PFSK-1 (cell line): ENCODE measurements at regions not wholly inside any gene's neighbourhood (a gene's known extent, or its start where the extent isn't known, plus 50 kb on each side); places are given as distances from the start of the nearest gene placed in this dataset.

Experiments
- FOXP2 ChIP-seq: optimal IDR thresholded peaks from 2 replicates; pipeline ENCODE3; 2011; ENCODE audit warnings: borderline replicate concordance, control low read depth, inconsistent platforms; ENCODE audit not compliant: insufficient read depth; ENCODE audit errors: extremely low read length, extremely low read depth
- POLR2AphosphoS5 ChIP-seq: IDR thresholded peaks from 2 replicates; pipeline ENCODE4 v1.6.1; 2012; ENCODE audit warnings: low read depth, mild to moderate bottlenecking, control low read depth, low read length, moderate library complexity
- SIN3A ChIP-seq: IDR thresholded peaks from 2 replicates; pipeline ENCODE4 v1.6.1; 2012; ENCODE audit warnings: mild to moderate bottlenecking, low read length, moderate library complexity, borderline replicate concordance; ENCODE audit not compliant: insufficient read depth
- TAF1 ChIP-seq: IDR thresholded peaks from 2 replicates; pipeline ENCODE4 v1.6.1; 2012; ENCODE audit warnings: low read length, control low read depth, borderline replicate concordance; ENCODE audit not compliant: insufficient read depth
- TF ChIP-seq, protein P1 (sequence below), 2 experiments: IDR thresholded peaks; 2 replicates each; pipeline versions ENCODE4 v1.6.1 to v1.8.0; 2011 to 2012; ENCODE audit warnings: low read depth in 2 of 2, low read length in 2 of 2, control low read depth in 1 of 2, inconsistent platforms in 1 of 2, mild to moderate bottlenecking in 1 of 2, moderate library complexity in 1 of 2; ENCODE audit not compliant: insufficient read depth in 1 of 2

DNA sequence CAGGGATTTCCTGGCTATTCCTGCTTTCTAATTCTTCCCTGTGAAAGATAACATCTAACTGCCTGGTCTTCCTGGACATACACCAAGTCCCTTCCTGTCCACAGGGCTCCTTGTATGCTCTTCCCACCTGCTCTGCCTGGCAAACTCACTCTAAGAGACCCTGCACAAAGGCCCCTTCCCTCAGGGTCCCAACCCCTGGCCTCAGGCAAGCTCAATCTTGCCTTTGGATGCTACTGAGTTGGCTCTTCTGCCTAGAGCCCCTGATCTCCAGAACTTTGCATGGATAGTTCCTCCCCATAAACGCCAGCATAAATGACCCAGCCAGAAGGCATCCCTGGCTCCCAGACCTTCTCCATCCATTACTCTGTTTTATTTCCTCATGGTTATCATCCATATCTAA lies 98.3 kb upstream of the OTOS start:
- TF ChIP-seq POLR2AphosphoS5 = no peak
- no peak for TF ChIP-seq SIN3A
- TF ChIP-seq FOXP2 = no peak
- TF ChIP-seq, protein P1, sequence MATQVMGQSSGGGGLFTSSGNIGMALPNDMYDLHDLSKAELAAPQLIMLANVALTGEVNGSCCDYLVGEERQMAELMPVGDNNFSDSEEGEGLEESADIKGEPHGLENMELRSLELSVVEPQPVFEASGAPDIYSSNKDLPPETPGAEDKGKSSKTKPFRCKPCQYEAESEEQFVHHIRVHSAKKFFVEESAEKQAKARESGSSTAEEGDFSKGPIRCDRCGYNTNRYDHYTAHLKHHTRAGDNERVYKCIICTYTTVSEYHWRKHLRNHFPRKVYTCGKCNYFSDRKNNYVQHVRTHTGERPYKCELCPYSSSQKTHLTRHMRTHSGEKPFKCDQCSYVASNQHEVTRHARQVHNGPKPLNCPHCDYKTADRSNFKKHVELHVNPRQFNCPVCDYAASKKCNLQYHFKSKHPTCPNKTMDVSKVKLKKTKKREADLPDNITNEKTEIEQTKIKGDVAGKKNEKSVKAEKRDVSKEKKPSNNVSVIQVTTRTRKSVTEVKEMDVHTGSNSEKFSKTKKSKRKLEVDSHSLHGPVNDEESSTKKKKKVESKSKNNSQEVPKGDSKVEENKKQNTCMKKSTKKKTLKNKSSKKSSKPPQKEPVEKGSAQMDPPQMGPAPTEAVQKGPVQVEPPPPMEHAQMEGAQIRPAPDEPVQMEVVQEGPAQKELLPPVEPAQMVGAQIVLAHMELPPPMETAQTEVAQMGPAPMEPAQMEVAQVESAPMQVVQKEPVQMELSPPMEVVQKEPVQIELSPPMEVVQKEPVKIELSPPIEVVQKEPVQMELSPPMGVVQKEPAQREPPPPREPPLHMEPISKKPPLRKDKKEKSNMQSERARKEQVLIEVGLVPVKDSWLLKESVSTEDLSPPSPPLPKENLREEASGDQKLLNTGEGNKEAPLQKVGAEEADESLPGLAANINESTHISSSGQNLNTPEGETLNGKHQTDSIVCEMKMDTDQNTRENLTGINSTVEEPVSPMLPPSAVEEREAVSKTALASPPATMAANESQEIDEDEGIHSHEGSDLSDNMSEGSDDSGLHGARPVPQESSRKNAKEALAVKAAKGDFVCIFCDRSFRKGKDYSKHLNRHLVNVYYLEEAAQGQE (IDR thresholded peaks at IDR 0.05; ENCODE audit: insufficient read depth in 1 of 2, low read depth in 2 of 2, low read length in 2 of 2) = no peak
- TF ChIP-seq TAF1 = no peak
